GM04503 (cell line): ENCODE measurements at regions not wholly inside any gene's neighbourhood (a gene's known extent, or its start where the extent isn't known, plus 50 kb on each side); places are given as distances from the start of the nearest gene placed in this dataset.

ENCODE experiments used
- DNase-seq: peaks from one replicate; pipeline ENCODE4 v3.0.0-alpha.2; 2012; ENCODE audit warnings: low read depth

- DNase-seq = no peak
Measured at GRCh38 chr2:53104263-53104662, 663.3 kb upstream of the CHAC2 start.

- no peak for DNase-seq
Measured at GRCh38 chr2:53103679-53104078, 663.9 kb upstream of the CHAC2 start.

- DNase-seq = no peak
Measured at GRCh38 chr2:53098696-53099078, 668.9 kb upstream of the CHAC2 start.

GRCh38 chr2:53096351-53096750, 671.3 kb upstream of the CHAC2 start:
- no peak for DNase-seq

GRCh38 chr2:53095664-53096063, 671.9 kb upstream of the CHAC2 start:
- DNase-seq = no peak

GRCh38 chr2:53095227-53095626, 672.4 kb upstream of the CHAC2 start:
- DNase-seq = no peak

GRCh38 chr2:53093355-53093754, 674.2 kb upstream of the CHAC2 start:
- no peak for DNase-seq

- DNase-seq = no peak
Measured at GRCh38 chr2:53091183-53091582, 676.4 kb upstream of the CHAC2 start.

- no peak for DNase-seq
Measured at GRCh38 chr2:53087874-53088461, 679.6 kb upstream of the CHAC2 start.

- DNase-seq = no peak
Measured at GRCh38 chr2:53087262-53087873, 680.2 kb upstream of the CHAC2 start.

- no peak for DNase-seq
Measured at GRCh38 chr2:53077413-53077812, 690.2 kb upstream of the CHAC2 start.

GRCh38 chr2:53075760-53076159, 691.8 kb upstream of the CHAC2 start:
- no peak for DNase-seq

GRCh38 chr2:53067533-53067932, 700.1 kb upstream of the CHAC2 start:
- no peak for DNase-seq

GRCh38 chr2:53067056-53067455, 700.5 kb upstream of the CHAC2 start:
- no peak for DNase-seq

GRCh38 chr2:53064154-53064553, 703.5 kb upstream of the CHAC2 start:
- DNase-seq = no peak

- no peak for DNase-seq
Measured at GRCh38 chr2:53058526-53058925, 709.1 kb upstream of the CHAC2 start.

GRCh38 chr2:53053937-53054336, 713.7 kb upstream of the CHAC2 start:
- no peak for DNase-seq

- DNase-seq = no peak
Measured at GRCh38 chr2:53051157-53051556, 716.4 kb upstream of the CHAC2 start.

GRCh38 chr2:53040536-53041229, 726.9 kb upstream of the CHAC2 start:
- DNase-seq = no peak

GRCh38 chr2:53036196-53036595, 731.4 kb upstream of the CHAC2 start:
- peak; percentile 66 for DNase-seq

GRCh38 chr2:53035153-53035552, 732.5 kb upstream of the CHAC2 start:
- no peak for DNase-seq

- peak; percentile 73 for DNase-seq
Measured at GRCh38 chr2:53033411-53033810, 734.2 kb upstream of the CHAC2 start.

GRCh38 chr2:53028746-53029423, 738.7 kb upstream of the CHAC2 start:
- DNase-seq = no peak
